Stimulated activated CD8-positive, alpha-beta memory T cell treated with anti-CD3 and anti-CD28 coated beads, Interleukin-7, amount 100 ng/mL, for 48 hours (primary cell): ENCODE measurements at regions not wholly inside any gene's neighbourhood (a gene's known extent, or its start where the extent isn't known, plus 50 kb on each side); places are given as distances from the start of the nearest gene placed in this dataset.

ENCODE experiments used
- DNase-seq, 2 donors: peaks; one replicate each; pipeline ENCODE4 v3.0.0-alpha.2; 2020; ENCODE audit warnings: low read depth in 1 of 2; ENCODE audit errors: extremely low read depth in 1 of 2

DNA sequence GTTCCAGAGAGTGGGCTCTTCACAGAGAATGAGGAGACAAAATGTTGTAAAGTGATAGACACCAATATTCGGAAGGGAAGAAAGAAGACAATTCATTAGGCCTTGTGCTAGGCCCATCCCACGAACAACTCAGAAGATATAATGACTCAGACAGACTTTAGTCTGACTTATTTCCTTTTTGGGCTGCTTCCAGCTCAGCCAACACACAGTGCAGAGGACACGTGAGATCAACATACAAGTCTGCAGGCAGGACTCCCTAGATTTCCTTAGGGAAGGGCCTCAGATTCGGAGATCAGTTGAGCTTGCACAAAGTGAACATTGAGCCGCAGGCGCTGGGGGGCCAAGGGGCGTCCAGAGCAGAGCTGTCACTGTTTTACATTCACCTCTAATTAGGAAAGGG, 290.7 kb upstream of the TENM3 start:
- DNase-seq: no peak

DNA sequence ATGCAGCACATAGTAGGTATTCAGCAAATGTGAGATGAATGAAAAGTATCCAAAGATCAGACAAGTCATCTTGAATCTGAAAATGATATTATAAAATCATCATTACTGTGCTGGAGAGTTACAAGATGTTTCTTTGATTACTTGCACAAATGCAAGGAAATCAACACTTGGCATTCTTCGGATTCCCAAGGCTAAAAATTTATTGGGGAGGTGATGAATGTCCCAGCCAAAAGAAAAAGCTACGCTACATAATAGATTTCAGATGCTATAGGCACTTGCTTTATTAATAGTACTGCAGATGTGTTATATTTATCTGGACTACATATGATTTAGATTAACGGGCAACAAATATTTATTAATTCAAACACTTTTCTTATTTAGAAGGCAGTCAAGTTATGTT, 286.7 kb upstream of the TENM3 start:
- DNase-seq: no peak

DNA sequence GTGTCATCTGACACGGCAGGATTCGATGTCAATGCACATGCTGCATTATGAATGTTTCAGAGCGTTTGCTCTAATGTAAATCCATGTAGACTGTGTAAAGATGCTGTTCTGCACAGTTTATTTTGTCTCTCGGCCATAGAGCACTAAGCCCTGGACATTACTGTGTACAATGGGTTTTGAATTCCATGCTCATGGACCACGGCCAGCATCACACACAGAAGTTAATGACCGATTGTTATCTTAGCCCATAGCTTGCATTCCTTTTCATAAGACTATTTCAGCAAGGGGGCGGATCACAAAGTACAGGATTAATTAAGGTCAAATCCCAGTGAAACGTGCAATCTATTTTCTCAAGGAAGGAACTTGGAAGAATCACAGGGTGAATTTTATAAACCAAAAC, 286.1 kb upstream of the TENM3 start:
- DNase-seq: no peak

DNA sequence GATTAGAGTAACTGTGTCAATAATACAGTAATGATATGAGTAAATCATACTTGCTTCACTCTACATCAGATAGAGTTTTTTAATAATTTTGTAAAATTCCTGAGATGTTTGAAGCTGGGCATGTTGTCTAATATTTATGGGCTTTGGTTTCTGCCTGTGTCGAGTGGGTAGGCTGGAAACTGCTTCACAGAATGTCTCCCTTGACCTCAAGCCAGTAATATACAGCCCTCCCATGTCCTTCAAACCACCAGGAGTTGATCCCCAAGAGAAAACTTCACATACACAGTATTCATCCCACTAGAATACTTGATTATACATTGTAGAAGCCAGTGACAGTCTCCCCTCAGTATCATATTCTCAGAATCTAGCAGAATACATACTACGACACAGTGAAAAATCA, 284.8 kb upstream of the TENM3 start:
- no peak for DNase-seq

DNA sequence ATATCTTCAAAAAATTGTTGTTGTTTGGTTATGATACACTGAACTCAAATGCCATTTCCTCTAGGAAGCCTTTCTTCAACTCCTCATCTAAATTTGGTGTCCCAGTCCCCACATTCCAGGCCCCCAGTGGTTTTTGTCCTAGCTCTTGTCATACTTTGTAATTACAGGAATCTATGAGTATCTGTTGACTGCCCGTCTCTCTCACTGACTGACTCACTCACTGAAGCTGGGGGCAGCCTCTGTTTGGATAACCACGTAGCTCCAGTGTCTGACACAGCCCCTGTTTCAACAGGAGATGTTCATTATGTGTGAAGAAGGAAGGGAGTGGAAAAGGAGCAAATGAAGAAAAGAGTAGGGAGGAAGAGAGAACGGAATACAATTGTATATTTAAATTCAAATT, 284.1 kb upstream of the TENM3 start:
- no peak for DNase-seq

DNA sequence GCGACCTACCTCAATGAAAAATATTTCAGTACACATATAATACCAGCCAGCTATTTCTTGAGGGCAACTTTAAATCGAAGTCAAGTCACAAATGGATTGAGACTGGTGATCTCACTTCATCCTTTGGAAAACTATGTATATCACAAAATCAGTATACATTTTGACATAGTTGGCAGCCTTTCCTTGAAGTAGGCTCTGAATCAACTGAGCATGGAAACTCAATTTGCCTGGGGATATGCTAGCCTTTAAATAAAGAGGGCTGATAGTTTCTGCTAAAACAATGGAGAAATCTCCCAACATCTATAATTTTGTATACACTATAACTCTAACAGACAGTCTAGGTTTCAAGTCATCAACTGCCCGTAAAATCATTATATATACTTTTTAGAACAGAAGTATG, 282.8 kb upstream of the TENM3 start:
- no peak for DNase-seq

DNA sequence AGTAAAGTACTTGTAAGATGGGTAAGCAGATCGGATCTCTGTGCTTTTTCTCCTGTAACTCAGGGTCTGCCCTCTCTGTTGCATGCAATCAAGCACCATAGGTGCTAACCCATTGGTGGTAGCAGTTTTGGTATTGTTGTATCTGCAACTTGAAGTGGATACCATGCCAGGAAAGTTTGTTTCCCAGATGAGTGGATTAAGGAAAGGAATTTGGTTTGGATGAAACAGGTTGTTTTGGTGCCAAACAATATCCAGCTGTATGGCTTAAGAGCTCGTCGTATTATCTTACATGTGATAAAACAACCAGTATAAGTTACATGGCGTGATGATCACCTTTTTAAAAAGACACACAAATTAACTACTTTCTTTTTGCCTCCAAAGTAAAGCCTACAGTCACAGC, 280.9 kb upstream of the TENM3 start:
- no peak for DNase-seq

DNA sequence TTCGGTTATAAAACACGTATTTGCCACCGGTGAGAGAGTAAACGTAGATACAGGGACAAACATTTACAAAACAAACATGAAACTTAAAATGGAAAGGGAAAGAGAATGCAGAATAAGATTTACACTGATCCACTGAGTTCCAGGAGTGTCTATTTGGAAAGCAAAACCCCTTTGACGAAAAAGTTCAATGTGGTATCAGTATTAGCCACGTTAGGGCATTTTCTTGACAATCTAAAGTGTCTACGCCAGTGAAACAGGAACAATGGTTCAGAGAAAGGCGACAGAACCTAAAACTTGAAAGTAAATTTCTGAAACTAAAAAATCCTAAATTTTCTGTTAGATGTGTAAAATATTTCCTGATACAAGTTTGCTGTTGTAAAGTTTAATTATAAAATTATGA, 278.5 kb upstream of the TENM3 start:
- DNase-seq: no peak

DNA sequence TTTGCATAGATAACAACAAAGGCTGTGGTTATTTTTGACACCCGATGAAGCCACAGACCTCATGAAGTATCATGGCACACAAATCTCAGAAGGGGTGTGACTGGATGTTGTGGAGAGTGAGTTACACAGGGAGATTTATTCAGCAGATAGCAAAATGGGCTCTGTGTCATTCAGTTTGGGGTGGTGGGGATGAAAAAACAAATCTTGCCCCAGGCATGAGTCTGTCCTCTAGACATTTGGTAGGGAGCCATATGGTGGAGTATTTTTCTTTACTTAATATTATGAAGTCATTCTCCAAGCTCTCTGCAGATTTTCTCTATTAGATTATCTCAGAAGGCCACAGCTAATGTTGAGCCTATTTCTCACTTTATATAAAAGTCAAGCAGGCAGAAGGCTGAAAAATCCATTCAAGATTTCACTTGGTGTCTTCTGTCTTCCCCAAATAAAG, 277.1 kb upstream of the TENM3 start:
- DNase-seq: no peak

DNA sequence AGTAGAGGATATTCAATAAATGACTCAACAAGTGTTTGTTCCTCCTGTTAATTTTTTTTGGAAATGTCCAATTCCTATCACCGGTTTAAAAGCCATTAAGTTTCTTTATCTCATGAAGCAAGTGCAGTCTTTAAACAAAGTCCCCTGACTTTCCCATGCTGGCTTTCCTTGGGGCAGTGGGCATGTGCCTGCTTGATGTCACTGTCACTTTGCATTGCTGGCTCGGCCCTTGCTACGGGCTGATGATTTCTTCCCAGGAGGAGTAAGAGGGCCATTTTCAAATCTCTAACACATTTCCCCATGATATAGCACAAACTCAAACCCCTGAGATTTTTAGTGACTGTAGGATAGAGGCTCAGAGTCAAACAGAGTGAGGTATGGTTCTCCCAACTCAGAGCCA, 275.8 kb upstream of the TENM3 start:
- DNase-seq: no peak

DNA sequence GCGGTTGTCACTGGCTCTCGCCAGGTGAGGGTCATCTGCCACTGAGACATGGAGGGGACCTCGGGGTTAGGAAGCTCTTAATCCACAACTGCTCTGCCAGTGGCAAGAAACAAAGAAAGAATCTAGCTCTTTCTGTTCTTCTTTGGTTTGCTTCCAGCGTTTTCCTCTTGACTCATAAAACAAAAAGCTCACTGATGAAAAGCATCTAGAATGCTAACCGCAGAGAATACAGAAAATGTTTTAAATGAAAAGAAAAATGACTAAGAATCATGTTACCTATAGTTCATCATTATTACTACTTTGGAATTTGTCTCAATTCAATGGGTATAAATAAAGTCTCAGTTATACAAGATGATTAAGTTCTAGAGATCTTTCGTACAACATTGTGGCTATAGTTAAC, 274.8 kb upstream of the TENM3 start:
- DNase-seq: no peak

DNA sequence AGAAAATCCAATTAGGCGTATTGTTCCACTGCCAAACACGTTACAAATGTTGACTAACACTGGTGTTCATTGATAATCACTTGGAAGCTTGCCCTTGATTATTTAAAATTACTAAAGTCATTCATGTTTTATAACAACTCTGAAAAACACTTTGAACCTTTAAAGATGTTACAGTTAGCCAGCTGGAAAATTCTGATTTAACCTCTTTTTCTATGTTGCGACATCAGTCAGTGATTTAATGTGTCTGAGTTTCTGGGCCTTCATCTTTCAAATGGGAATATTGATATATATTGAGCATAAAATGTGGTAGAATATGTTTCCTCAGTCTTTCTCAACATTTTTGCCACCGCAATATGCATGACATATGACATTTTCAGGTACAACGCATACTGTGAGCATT, 274.1 kb upstream of the TENM3 start:
- no peak for DNase-seq

DNA sequence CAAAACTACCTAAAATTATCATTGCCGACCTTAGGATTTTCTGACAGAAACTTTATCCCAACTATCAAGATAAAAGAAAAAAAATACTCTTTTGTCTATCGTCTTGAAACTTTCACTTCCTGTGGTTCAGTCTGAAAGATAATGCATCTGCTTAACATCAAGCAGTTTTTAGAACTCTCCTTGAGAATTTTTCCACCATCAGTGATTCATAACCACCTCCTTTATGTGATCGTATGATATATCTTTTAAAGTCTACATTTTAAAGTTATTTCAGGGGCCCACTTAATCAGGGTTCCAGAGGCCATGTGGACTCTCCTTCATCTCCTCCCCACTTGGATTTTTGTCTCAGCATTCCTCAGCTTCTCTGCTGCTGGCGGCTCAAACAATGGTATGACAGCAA, 272.8 kb upstream of the TENM3 start:
- DNase-seq: no peak

DNA sequence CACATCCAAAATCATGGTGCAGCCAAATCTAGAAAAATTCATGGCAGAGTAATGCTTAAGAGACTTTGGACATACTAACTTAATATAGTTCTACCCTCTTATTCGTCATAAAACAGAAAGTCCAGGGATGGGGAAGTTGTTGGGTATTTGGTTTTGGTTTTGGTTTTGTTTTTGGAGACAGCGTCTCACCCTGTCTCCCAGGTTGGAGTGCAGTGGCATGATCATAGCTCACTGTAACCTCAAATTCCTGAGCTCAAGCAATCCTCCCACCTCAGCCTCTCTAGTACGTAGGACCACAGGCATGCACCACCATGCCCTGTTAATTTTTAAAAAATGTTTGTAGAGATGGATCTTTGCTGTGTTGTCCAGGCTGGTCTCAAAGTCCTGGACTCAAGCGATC, 271.8 kb upstream of the TENM3 start:
- DNase-seq: no peak

DNA sequence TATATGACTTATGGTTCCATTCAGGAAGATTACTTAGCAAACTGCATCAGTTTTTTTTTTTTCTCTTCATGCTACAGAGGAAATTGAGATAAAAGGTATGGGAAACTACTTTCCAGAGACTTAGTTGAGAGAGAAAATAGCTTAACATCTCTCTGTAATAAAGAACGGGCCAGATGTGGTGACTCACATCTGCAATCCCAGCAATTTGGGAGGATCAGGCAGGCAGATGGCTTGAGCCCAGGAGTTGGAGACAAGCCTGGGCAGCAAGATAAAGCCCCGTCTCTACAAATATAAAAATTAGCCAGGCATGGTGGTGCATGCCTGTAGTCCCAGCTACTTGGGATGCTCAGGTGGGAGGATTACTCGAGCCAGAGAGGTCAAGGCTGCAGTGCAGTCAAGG, 271.2 kb upstream of the TENM3 start:
- no peak for DNase-seq

DNA sequence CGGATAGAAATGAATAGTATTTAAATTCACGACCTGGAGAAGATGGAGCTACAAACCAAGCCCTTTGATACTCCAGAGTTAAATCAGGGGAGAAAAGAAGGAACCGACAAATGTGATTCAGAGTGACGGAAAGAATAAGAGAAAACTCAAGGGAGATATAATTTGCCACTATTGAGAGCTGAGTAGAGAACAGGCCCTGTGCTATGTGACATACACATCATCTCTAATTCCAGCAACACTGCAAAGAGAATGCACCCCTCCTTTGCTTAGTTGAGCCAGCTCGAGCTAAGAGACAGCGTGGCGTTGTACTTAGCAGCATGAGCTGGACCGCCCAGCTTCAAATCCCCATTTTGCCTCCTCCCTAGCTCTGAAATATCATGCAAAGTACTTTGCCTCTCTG, 266.4 kb upstream of the TENM3 start:
- DNase-seq: no peak

DNA sequence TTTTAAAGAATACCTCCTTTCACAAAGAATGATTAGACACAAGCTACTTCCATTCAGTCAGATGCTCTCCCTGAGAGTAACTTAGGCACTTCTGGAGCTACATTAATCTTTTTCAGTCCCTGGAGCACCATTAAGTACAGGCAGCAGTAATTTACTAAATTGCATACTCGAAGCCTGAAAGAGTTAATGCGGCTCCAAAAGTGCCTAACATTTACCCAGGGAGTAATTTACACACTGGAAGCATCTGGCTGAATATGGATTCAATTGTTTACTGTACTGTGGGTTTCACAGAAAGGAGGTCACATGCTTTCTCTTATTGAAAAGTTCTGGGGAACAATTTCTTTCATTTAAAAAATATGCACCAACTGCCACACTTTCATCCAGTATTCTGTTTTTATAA, 260.8 kb upstream of the TENM3 start:
- DNase-seq: no peak

DNA sequence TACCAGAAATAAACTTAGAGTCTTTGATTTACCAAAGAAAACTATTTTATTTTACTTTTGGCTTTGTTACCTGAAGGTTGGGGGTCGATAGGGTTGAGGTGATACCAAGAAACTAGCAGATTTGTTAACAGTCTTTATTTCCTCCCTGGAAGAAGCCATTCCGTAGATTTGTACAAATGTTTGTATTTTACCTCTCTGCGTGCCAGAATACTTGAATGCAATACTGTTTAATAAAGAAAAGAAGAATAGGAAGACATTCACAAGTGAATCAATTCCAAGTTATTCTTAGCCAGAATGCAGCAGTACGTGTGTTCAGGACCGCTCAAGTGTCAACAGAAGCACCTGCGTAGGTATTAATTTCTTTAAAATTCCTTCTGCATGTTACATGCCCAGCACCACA, 260.3 kb upstream of the TENM3 start:
- no peak for DNase-seq

DNA sequence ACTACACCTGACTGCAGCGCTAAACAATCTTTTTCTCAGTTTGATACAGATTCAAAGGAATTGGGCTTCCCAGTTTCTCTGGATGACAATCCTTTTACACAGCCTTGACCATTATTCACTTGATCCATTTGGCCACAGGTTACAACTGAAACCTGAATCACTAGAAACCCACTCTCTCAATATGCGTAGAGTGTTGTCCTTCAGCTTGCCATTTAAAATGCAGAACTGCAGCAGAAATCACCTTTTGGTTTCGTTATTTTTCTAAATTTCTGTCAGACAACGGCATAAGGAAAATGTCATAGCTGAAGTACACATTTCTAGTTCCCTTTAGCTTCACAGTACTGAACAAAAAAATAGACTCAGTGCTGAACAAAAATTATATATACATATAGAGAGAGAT, 255.8 kb upstream of the TENM3 start:
- no peak for DNase-seq

DNA sequence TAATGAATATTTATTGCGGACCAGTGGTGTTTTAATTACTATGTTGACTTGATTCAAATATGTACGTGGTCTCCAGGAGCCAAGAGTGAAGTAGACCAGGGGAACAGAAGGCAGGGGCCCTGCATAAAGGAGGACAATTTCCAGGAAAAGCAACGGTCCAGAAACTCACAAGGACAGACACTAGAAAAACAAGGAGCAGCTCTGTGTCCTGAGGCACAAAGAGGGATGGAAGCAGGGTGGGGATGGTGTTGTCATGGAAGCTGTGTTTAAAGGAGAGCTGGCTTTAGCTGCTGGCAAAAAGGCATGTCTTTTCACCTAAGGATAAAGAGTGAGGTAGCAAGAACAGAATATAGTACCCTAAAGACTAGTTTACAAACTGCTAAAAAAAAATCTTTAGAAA, 254.1 kb upstream of the TENM3 start:
- DNase-seq: no peak

DNA sequence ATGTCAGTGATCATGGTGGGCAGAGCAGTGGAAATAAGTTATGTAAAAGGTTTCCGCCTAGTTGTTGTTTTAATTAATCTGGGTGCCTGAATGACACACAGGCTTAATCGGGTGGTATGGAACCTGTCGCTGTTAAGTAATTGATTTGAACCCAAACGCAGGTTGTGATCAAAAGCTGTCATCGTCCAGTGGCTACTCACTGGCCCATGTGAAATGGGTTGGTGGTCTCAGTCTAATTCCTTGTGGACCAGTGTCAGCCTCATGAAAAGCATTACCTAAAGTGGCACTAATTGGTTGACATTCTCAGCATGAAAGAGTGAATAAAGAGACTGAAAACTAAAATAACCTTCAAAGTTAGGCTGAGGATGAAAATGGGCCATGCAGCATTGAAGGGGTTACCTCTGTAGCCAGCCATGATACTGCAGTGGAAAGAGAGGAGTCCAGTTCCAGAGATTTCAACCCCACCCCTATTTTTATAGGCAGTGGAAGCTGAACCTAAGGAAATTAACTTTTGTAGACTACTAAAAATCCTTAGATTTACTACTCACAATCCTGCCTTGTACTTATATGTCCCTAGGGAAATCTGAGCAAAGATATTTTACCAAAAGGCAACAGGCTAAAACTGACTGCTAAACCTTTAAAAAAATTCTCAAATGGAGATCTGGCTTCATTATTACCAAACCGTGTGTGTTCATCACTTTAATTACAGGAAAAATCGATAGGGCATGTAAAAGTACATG, 251.7 kb upstream of the TENM3 start:
- DNase-seq: no peak

DNA sequence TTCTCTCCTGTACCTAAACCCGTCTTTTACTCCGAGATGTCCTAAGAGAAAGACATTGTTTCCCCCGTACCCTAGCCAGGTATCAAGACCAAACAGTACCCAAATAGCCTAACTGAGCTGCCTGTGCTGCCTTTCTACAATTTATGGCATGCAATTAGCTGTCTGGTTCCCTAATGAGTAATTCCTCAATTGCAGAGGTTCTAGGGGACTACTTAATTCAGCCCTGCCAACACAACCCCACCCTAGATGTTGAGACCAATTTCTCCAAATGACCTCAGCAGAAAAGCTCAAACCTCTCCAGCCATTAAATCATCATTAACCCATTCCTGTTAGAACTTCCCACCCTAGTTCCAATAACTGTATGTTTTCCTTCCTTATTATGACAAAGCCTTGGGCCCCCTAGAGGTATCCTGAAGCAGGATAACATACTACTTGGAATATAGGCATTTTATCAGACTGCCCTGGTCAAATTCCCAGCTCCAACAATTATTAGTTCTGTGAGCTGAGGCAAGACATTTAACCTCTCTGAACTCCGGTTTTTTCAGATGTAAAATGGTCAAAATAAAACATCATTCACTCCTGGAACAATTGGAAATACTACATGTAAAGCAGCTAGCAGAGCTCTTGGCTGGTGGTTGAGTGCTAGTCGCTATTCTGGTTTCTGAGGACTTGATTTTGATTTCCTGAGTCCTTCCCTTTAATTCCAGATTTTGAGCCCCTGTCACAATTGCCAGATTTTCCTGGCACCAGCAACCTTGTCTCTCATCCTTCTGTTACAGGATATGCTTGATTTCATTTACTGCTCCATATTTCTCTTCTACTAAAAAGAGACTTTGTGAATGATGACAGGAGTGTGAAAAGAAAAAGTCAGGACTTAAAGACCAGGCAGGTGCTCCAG, 244.6 kb upstream of the TENM3 start:
- DNase-seq: no peak
